Trophoblast cell (in vitro differentiated cells and primary cell): ENCODE measurements at regions not wholly inside any gene's neighbourhood (a gene's known extent, or its start where the extent isn't known, plus 50 kb on each side); places are given as distances from the start of the nearest gene placed in this dataset.

Experiments
- DNase-seq, 2 donors: peaks; one replicate each; pipeline ENCODE4 v3.0.0-alpha.2; 2016
- H2AFZ ChIP-seq: 2 replicates; pipeline ENCODE4 v1.6.1; 2013; ENCODE audit warnings: low read length, moderate library complexity, mild to moderate bottlenecking; ENCODE audit not compliant: insufficient read depth, poor library complexity
- H2AK5ac ChIP-seq: 2 replicates; pipeline ENCODE4 v1.6.1; 2013; ENCODE audit warnings: mild to moderate bottlenecking, low read length
- H2BK120ac ChIP-seq: 2 replicates; pipeline ENCODE4 v1.6.1; 2013; ENCODE audit warnings: low read length, mild to moderate bottlenecking, moderate library complexity; ENCODE audit not compliant: insufficient read depth, poor library complexity
- H2BK12ac ChIP-seq: 2 replicates; pipeline ENCODE4 v1.6.1; 2013; ENCODE audit warnings: mild to moderate bottlenecking, low read length, moderate library complexity
- H2BK5ac ChIP-seq: 2 replicates; pipeline ENCODE4 v1.6.1; 2013; ENCODE audit warnings: low read length, low read depth, moderate library complexity, mild to moderate bottlenecking; ENCODE audit not compliant: poor library complexity
- H3K14ac ChIP-seq: 2 replicates; pipeline ENCODE4 v1.6.1; 2013; ENCODE audit warnings: mild to moderate bottlenecking, low read length
- H3K18ac ChIP-seq: 2 replicates; pipeline ENCODE4 v1.6.1; 2013; ENCODE audit warnings: mild to moderate bottlenecking, low read length
- H3K23ac ChIP-seq: 2 replicates; pipeline ENCODE4 v1.6.1; 2013; ENCODE audit warnings: low read length
- H3K27ac ChIP-seq: 2 replicates; pipeline ENCODE4 v1.5.1; 2013; ENCODE audit warnings: low read depth, mild to moderate bottlenecking, inconsistent platforms, low read length, moderate library complexity
- H3K27me3 ChIP-seq: 2 replicates; pipeline ENCODE4 v1.6.1; 2013; ENCODE audit warnings: inconsistent platforms, mild to moderate bottlenecking, low read length, moderate library complexity; ENCODE audit not compliant: insufficient read depth
- H3K36me3 ChIP-seq, 2 experiments: 1 replicate in 1 of 2; 2 replicates in 1 of 2; pipeline ENCODE4 v1.6.1; 2013; ENCODE audit warnings: low read length in 2 of 2, mild to moderate bottlenecking in 2 of 2, moderate library complexity in 1 of 2; ENCODE audit not compliant: insufficient read depth in 2 of 2, control insufficient read depth in 1 of 2
- H3K4ac ChIP-seq: 2 replicates; pipeline ENCODE4 v1.6.1; 2013; ENCODE audit warnings: low read depth, mild to moderate bottlenecking, low read length, moderate library complexity
- H3K4me1 ChIP-seq, 2 experiments: 1 replicate in 1 of 2; 2 replicates in 1 of 2; pipeline ENCODE4 v1.6.1; 2013; ENCODE audit warnings: low read length in 2 of 2, mild to moderate bottlenecking in 2 of 2, moderate library complexity in 1 of 2; ENCODE audit not compliant: insufficient read depth in 2 of 2, control insufficient read depth in 1 of 2
- H3K4me2 ChIP-seq: 2 replicates; pipeline ENCODE4 v1.6.1; 2013; ENCODE audit warnings: inconsistent platforms, mild to moderate bottlenecking, low read length, moderate library complexity
- H3K4me3 ChIP-seq: 2 replicates; pipeline ENCODE4 v1.5.1; 2013; ENCODE audit warnings: mild to moderate bottlenecking, low read depth, low read length, inconsistent platforms
- H3K79me1 ChIP-seq: one replicate; pipeline ENCODE4 v1.6.1; 2013; ENCODE audit warnings: low read length
- H3K79me2 ChIP-seq: 2 replicates; pipeline ENCODE4 v1.6.1; 2013; ENCODE audit warnings: low read length, mild to moderate bottlenecking; ENCODE audit not compliant: control insufficient read depth, insufficient read depth, poor library complexity
- H3K9ac ChIP-seq: 2 replicates; pipeline ENCODE4 v1.6.1; 2013; ENCODE audit warnings: mild to moderate bottlenecking, low read length
- H3K9me3 ChIP-seq: 2 replicates; pipeline ENCODE4 v1.6.1; 2013; ENCODE audit warnings: low read depth, mild to moderate bottlenecking, control low read depth, inconsistent platforms, low read length; ENCODE audit not compliant: insufficient read depth
- H4K12ac ChIP-seq: 2 replicates; pipeline ENCODE4 v1.6.1; 2013; ENCODE audit warnings: low read depth, mild to moderate bottlenecking, low read length, moderate library complexity
- H4K8ac ChIP-seq: 2 replicates; pipeline ENCODE4 v1.6.1; 2013; ENCODE audit warnings: low read depth, mild to moderate bottlenecking, low read length, moderate library complexity
- H4K91ac ChIP-seq: one replicate; pipeline ENCODE4 v1.6.1; 2013; ENCODE audit warnings: low read depth, mild to moderate bottlenecking, low read length, moderate library complexity
- WGBS: extraction: QIAGEN DNeasy Blood & Tissue Kit; methylation state at CpG from one replicate; pipeline ENCODE4 v1.1.7; 2013; ENCODE audit warnings: missing lambda C conversion rate; ENCODE audit not compliant: insufficient read length, insufficient coverage; ENCODE audit errors: extremely low coverage; 5-methylcytosine and 5-hydroxymethylcytosine counted together

DNA sequence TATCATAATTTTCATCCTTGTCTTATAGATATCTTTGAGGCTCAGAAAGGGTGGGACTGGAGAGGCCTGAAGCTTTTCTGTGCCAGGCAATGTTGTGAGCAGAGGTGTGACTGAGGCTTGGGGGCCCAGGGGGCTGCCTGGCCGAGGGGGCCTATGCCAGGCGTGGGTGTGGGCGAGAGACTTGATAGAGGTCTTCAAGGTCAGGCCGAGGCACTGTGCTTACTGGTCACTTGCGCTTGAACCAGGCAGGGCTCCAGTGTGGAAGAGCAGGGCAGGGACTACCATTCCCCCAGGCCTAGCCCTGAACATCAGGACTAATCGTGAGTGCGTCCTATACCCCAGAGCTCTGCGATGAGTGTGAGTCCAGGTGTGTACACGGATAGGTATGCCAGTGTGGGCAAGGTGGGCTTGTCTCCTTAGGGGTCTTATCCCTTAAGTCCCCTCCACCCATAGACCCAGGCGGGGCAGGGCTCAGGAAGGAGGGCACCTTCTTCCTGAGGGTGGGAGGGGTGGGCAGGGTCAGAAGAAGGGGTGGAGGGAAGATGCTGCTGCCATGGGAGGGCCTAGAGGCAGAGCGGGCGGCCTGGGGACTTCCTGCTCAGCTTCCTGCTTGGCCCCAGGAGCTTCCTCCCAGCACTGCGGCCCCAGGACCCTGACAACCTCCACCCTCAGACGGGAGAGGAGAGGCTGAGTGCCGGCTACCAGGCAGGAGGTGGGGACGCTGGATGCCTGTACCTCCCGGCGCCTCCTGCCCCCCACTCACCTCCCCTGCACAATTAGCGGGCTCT is 84.7 kb downstream of the LINGO1 start:
- no peak for DNase-seq
- H3K79me1 ChIP-seq, result peaks cover 5% of the 10 kb centered on the region
- peaks cover 5% of the 10 kb centered on the region for H3K9me3 ChIP-seq
- H3K27me3 ChIP-seq, result no peaks in the 10 kb centered on the region
- H2BK12ac ChIP-seq, result no peak overlapping the region
- no peak overlapping the region for H3K4me3 ChIP-seq
- peaks cover 14 to 23% of the 10 kb centered on the region in 2 experiments for H3K4me1 ChIP-seq
- H3K27ac ChIP-seq, result no peak overlapping the region
- no peaks in the 10 kb centered on the region for H3K79me2 ChIP-seq
- no peak overlapping the region for H3K9ac ChIP-seq
- no peak overlapping the region for H3K4me2 ChIP-seq
- no peak overlapping the region for H2AFZ ChIP-seq
- no peak overlapping the region for H3K18ac ChIP-seq
- H2BK5ac ChIP-seq, result no peak overlapping the region
- H4K12ac ChIP-seq, result no peak overlapping the region
- H3K23ac ChIP-seq, result no peak overlapping the region
- H3K14ac ChIP-seq, result no peak overlapping the region
- no peaks in the 10 kb centered on the region for H3K36me3 ChIP-seq
- peak overlapping the region; percentile 1 for H4K91ac ChIP-seq
- no CpG with 5 or more reads among the region's 19 CpGs for WGBS
- no peak overlapping the region for H3K4ac ChIP-seq
- no peak overlapping the region for H4K8ac ChIP-seq
- H2BK120ac ChIP-seq, result no peak overlapping the region
- H2AK5ac ChIP-seq, result no peak overlapping the region

DNA sequence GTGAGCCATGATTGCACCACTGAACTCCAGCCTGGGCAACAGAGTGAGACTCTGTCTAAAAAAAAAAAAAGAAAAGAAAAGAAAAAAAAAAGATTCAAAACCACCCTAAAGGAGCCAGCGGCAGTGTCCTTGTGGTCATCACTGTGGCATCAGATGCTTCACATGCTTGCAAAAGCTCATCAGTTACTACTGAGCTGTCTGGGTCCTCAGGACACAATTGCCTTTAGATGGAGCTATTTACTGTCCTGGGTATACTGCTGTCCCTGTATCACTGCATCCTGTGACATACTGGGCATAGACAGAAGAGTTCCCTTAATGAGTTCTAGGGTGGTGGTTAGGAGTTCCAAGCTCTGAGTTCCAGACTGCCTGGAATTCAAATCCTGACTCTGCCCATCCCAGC is 85.8 kb downstream of the LINGO1 start:
- Histone ChIP-seq H2BK5ac (no peak overlapping the region), H2AFZ (no peak overlapping the region), H3K18ac (no peak overlapping the region), H3K36me3 (no peaks in the 10 kb centered on the region), H3K9ac (no peak overlapping the region), H3K23ac (no peak overlapping the region), H4K12ac (no peak overlapping the region), H3K27me3 (no peaks in the 10 kb centered on the region), H3K4me2 (no peak overlapping the region), H3K79me2 (no peaks in the 10 kb centered on the region), H4K8ac (no peak overlapping the region), H3K4me3 (no peak overlapping the region), H3K4me1 (peaks cover 18 to 28% of the 10 kb centered on the region in 2 experiments), H3K4ac (no peak overlapping the region), H2BK120ac (no peak overlapping the region), H3K27ac (no peak overlapping the region), H2BK12ac (no peak overlapping the region), H3K9me3 (peaks cover 5% of the 10 kb centered on the region), H3K79me1 (peaks cover 8% of the 10 kb centered on the region), H3K14ac (no peak overlapping the region), H4K91ac (no peak overlapping the region), H2AK5ac (no peak overlapping the region)
- peak in 1 of 2 donors; percentile 34 for DNase-seq
- WGBS, result no CpG with 5 or more reads among the region's 1 CpG

DNA sequence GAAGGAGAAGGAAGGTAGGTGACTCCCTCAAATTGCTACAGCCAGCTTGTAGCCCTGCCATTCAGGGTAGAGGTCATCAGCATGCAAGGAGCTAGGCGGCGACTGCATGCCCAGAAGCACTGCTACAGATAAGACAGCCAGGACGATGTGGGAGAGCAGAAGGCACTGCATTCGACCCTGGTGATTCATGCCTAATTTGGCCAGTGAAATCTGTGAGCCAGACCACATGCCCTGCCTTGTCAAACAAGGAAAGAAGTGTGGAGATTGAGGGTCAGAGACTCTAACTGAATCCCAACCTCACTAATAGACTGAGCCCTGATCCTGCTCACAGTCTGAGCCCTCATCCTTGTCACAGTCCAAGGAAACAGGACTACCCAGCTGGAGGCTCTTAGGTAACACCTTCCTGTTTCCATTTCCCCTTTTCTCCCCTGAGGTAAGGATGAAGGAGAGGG is 86.6 kb downstream of the LINGO1 start:
- DNase-seq, result peak; percentile 75 to 89
- H3K79me1 ChIP-seq, result peaks cover 8% of the 10 kb centered on the region
- no peak overlapping the region for H3K23ac ChIP-seq
- no peak overlapping the region for H2BK5ac ChIP-seq
- H4K91ac ChIP-seq, result no peak overlapping the region
- H3K9ac ChIP-seq, result no peak overlapping the region
- H4K8ac ChIP-seq, result no peak overlapping the region
- no peaks in the 10 kb centered on the region for H3K27me3 ChIP-seq
- H3K4me3 ChIP-seq, result no peak overlapping the region
- H3K27ac ChIP-seq, result no peak overlapping the region
- no CpG with 5 or more reads among the region's 4 CpGs for WGBS
- no peak overlapping the region for H3K4ac ChIP-seq
- H3K79me2 ChIP-seq, result no peaks in the 10 kb centered on the region
- H3K4me1 ChIP-seq, result peaks cover 20 to 31% of the 10 kb centered on the region in 2 experiments
- H3K14ac ChIP-seq, result no peak overlapping the region
- H3K36me3 ChIP-seq, result no peaks in the 10 kb centered on the region
- peak overlapping the region; percentile 17 for H3K4me2 ChIP-seq
- no peak overlapping the region for H3K18ac ChIP-seq
- H2AFZ ChIP-seq, result no peak overlapping the region
- no peak overlapping the region for H2AK5ac ChIP-seq
- H4K12ac ChIP-seq, result no peak overlapping the region
- no peak overlapping the region for H2BK120ac ChIP-seq
- peak overlapping the region; percentile 23 for H2BK12ac ChIP-seq
- H3K9me3 ChIP-seq, result peaks cover 5% of the 10 kb centered on the region

GRCh38 chr15:77545058-77545457 is 87.7 kb downstream of the LINGO1 start:
- WGBS, result no CpG with 5 or more reads among the region's 6 CpGs
- no peaks in the 10 kb centered on the region for H3K79me2 ChIP-seq

More at GRCh38 chr15:77545058-77545457, 87.7 kb downstream of the LINGO1 start:
- peaks cover 5% of the 10 kb centered on the region for H3K9me3 ChIP-seq
- DNase-seq, result no peak
- H3K18ac ChIP-seq, result no peak overlapping the region
- no peak overlapping the region for H3K4ac ChIP-seq
- no peak overlapping the region for H2BK5ac ChIP-seq
- H2AFZ ChIP-seq, result no peak overlapping the region
- H3K79me1 ChIP-seq, result peaks cover 8% of the 10 kb centered on the region
- no peaks in the 10 kb centered on the region for H3K36me3 ChIP-seq
- no peak overlapping the region for H2AK5ac ChIP-seq
- no peak overlapping the region for H2BK120ac ChIP-seq
- H3K4me2 ChIP-seq, result no peak overlapping the region
- no peaks in the 10 kb centered on the region for H3K27me3 ChIP-seq
- H3K9ac ChIP-seq, result no peak overlapping the region
- H3K27ac ChIP-seq, result no peak overlapping the region
- H3K4me1 ChIP-seq, result peaks cover 20 to 26% of the 10 kb centered on the region in 2 experiments
- no peak overlapping the region for H4K12ac ChIP-seq
- no peak overlapping the region for H3K23ac ChIP-seq
- peak overlapping the region; percentile 16 for H4K91ac ChIP-seq
- no peak overlapping the region for H3K14ac ChIP-seq
- no peak overlapping the region for H3K4me3 ChIP-seq
- H2BK12ac ChIP-seq, result peak overlapping the region; percentile 12
- no peak overlapping the region for H4K8ac ChIP-seq
